CD14-positive monocyte (primary cell): ENCODE measurements at regions not wholly inside any gene's neighbourhood (a gene's known extent, or its start where the extent isn't known, plus 50 kb on each side); places are given as distances from the start of the nearest gene placed in this dataset.
A peak's percentile ranks its signal among the peaks of the same experiment; 100 is the strongest.

Experiments used
- DNase-seq, 3 donors: peaks; one replicate each; pipeline ENCODE4 v3.0.0-alpha.2; 2011 to 2022
- H2AFZ ChIP-seq: 2 replicates; pipeline ENCODE4 v1.6.0; 2012; ENCODE audit warnings: mild to moderate bottlenecking, low read depth, low read length, inconsistent platforms; ENCODE audit not compliant: insufficient read depth, poor library complexity, severe bottlenecking
- H3K27ac ChIP-seq, 2 donors: 1 replicate in 1 of 2; 2 replicates in 1 of 2; pipeline ENCODE4 v1.5.1; 2012 to 2013; ENCODE audit warnings: low read length in 2 of 2, control low read depth in 1 of 2, inconsistent platforms in 1 of 2, low read depth in 1 of 2, mild to moderate bottlenecking in 1 of 2
- H3K27me3 ChIP-seq, 2 donors: one replicate each; pipeline versions ENCODE4 v1.6.0 to v1.6.1; 2011 to 2013; ENCODE audit warnings: low read length in 2 of 2; ENCODE audit not compliant: control insufficient read depth in 2 of 2, insufficient read depth in 2 of 2
- H3K36me3 ChIP-seq, 2 donors: replicated peaks in 1 of 2; 1 replicate in 1 of 2; 2 replicates in 1 of 2; pipeline versions ENCODE4 v1.5.1 to v1.6.1; 2012 to 2013; ENCODE audit warnings: low read length in 2 of 2, control low read depth in 1 of 2, inconsistent platforms in 1 of 2, mild to moderate bottlenecking in 1 of 2; ENCODE audit not compliant: insufficient read depth in 2 of 2, control insufficient read depth in 1 of 2
- H3K4me1 ChIP-seq, 2 donors: 1 replicate in 1 of 2; 2 replicates in 1 of 2; pipeline versions ENCODE4 v1.5.1 to v1.6.1; 2012 to 2013; ENCODE audit warnings: low read length in 2 of 2, control low read depth in 1 of 2, inconsistent platforms in 1 of 2, mild to moderate bottlenecking in 1 of 2, moderate library complexity in 1 of 2; ENCODE audit not compliant: insufficient read depth in 2 of 2, control insufficient read depth in 1 of 2
- H3K4me2 ChIP-seq: replicated peaks from 2 replicates; pipeline ENCODE3; 2012; ENCODE audit warnings: low read length, moderate library complexity, mild to moderate bottlenecking; ENCODE audit not compliant: poor library complexity, severe bottlenecking; ENCODE audit errors: extremely low read depth
- H3K4me3 ChIP-seq, 3 experiments: fragments of 200-600 bp in 1 of 3; sonication (generic) in 1 of 3; replicated peaks in 1 of 3; 1 replicate in 2 of 3; 2 replicates in 1 of 3; pipeline ENCODE4 v1.5.1; 2011 to 2013; ENCODE audit warnings: low read length in 3 of 3, mild to moderate bottlenecking in 3 of 3, control low read depth in 2 of 3, low read depth in 2 of 3, inconsistent platforms in 1 of 3, moderate library complexity in 1 of 3
- H3K79me2 ChIP-seq: 2 replicates; pipeline ENCODE4 v1.6.0; 2012; ENCODE audit warnings: mild to moderate bottlenecking, control low read depth, inconsistent platforms, low read length, moderate library complexity; ENCODE audit not compliant: insufficient read depth
- H3K9ac ChIP-seq: 2 replicates; pipeline ENCODE4 v1.6.0; 2017; ENCODE audit warnings: low read length, mild to moderate bottlenecking; ENCODE audit not compliant: insufficient read depth, poor library complexity, severe bottlenecking
- H3K9me3 ChIP-seq, 2 donors: replicated peaks in 1 of 2; 1 replicate in 1 of 2; 2 replicates in 1 of 2; pipeline versions ENCODE4 v1.5.1 to v1.6.1; 2012 to 2013; ENCODE audit warnings: low read length in 2 of 2, control low read depth in 1 of 2; ENCODE audit not compliant: control insufficient read depth in 1 of 2, insufficient read depth in 1 of 2
- H4K20me1 ChIP-seq: 2 replicates; pipeline ENCODE4 v1.6.0; 2012; ENCODE audit warnings: mild to moderate bottlenecking, low read length, control low read depth, moderate library complexity; ENCODE audit not compliant: insufficient read depth
- H3K27ac Mint-ChIP-seq, 7 donors: one replicate each; pipeline ENCODE4 v1.8.0; 2020; ENCODE audit warnings: mild to moderate bottlenecking in 7 of 7, mixed read lengths in 7 of 7, moderate library complexity in 6 of 7, inconsistent platforms in 2 of 7
- H3K27me3 Mint-ChIP-seq, 3 donors: one replicate each; pipeline ENCODE4 v1.8.0; 2021 to 2022; ENCODE audit warnings: low read depth in 3 of 3, mild to moderate bottlenecking in 3 of 3, mixed read lengths in 3 of 3, moderate library complexity in 3 of 3, inconsistent platforms in 1 of 3
- H3K36me3 Mint-ChIP-seq, 2 donors: one replicate each; pipeline ENCODE4 v1.8.0; 2020; ENCODE audit warnings: mixed read lengths in 2 of 2, inconsistent platforms in 1 of 2, mild to moderate bottlenecking in 1 of 2
- H3K4me1 Mint-ChIP-seq: one replicate; pipeline ENCODE4 v1.8.0; 2020; ENCODE audit warnings: mild to moderate bottlenecking, mixed read lengths
- H3K4me3 Mint-ChIP-seq, 2 donors: one replicate each; pipeline ENCODE4 v1.8.0; 2020; ENCODE audit warnings: mild to moderate bottlenecking in 2 of 2, mixed read lengths in 2 of 2, moderate library complexity in 1 of 2
- H3K9me3 Mint-ChIP-seq, 7 donors: one replicate each; pipeline ENCODE4 v1.8.0; 2020 to 2022; ENCODE audit warnings: mixed read lengths in 7 of 7, mild to moderate bottlenecking in 6 of 7, moderate library complexity in 6 of 7, inconsistent platforms in 2 of 7
- WGBS: methylation state at CpG from one replicate; pipeline ENCODE4 v1.1.5; 2013; ENCODE audit warnings: missing lambda C conversion rate; ENCODE audit not compliant: insufficient coverage; 5-methylcytosine and 5-hydroxymethylcytosine counted together
- intact Hi-C, 2 donors: fragments of 100-400 bp; cut with micrococcal nuclease; formaldehyde crosslinking; loops; one replicate each; pipeline versions ENCODE4 v1.15.0 to v1.15.1; 2023
- TF ChIP-seq, protein P1 (sequence below): fragments of 200-600 bp; IDR thresholded peaks from one replicate; pipeline ENCODE4 v1.8.0; 2022; ENCODE audit warnings: antibody characterized with exemption, mild to moderate bottlenecking

DNA sequence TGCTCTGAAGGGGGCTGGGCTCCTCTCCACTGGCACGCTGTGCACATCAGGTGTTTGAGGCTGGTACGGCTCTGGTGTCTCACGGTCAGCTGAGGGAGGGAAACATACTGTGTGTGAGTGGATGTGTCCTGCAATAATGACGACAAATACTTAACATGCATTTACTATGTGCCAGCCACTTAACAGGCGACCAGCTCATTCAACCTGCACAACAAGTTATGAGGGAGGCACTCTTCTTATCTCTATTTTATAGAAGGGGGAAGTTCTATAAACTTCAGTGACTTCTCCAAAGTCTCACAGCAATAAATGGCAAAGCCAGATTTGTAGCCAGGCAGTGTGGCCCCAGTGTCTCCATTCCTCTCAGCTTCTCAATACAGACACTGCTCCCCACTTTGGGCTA, 83.1 kb upstream of the LINGO1 start:
- no peak for DNase-seq
- H3K36me3 ChIP-seq = no peaks in the 10 kb centered on the region
- no peak overlapping the region for H3K4me3 Mint-ChIP-seq
- no peak overlapping the region for H3K4me2 ChIP-seq
- H3K9me3 ChIP-seq = no peaks in the 10 kb centered on the region
- no peaks in the 10 kb centered on the region for H3K4me1 ChIP-seq
- no peaks in the 10 kb centered on the region for H3K27me3 ChIP-seq
- no peaks in the 10 kb centered on the region for H3K36me3 Mint-ChIP-seq
- no peaks in the 10 kb centered on the region for H3K9me3 Mint-ChIP-seq
- peaks cover 8 to 9% (median 8%) of the 10 kb centered on the region in 3 donors for H3K27me3 Mint-ChIP-seq
- H3K4me1 Mint-ChIP-seq = no peaks in the 10 kb centered on the region
- intact Hi-C loops = no loop called here
- H3K4me3 ChIP-seq = no peak overlapping the region
- no peak overlapping the region for H2AFZ ChIP-seq
- TF ChIP-seq, protein P1, sequence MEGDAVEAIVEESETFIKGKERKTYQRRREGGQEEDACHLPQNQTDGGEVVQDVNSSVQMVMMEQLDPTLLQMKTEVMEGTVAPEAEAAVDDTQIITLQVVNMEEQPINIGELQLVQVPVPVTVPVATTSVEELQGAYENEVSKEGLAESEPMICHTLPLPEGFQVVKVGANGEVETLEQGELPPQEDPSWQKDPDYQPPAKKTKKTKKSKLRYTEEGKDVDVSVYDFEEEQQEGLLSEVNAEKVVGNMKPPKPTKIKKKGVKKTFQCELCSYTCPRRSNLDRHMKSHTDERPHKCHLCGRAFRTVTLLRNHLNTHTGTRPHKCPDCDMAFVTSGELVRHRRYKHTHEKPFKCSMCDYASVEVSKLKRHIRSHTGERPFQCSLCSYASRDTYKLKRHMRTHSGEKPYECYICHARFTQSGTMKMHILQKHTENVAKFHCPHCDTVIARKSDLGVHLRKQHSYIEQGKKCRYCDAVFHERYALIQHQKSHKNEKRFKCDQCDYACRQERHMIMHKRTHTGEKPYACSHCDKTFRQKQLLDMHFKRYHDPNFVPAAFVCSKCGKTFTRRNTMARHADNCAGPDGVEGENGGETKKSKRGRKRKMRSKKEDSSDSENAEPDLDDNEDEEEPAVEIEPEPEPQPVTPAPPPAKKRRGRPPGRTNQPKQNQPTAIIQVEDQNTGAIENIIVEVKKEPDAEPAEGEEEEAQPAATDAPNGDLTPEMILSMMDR = no peak
- WGBS = no CpG with 5 or more reads among the region's 5 CpGs
- no peak overlapping the region for H3K9ac ChIP-seq
- peak overlapping the region in 1 of 7 donors; percentile 5 for H3K27ac Mint-ChIP-seq
- H3K27ac ChIP-seq = no peak overlapping the region
- no peaks in the 10 kb centered on the region for H3K79me2 ChIP-seq
- H4K20me1 ChIP-seq = no peaks in the 10 kb centered on the region

DNA sequence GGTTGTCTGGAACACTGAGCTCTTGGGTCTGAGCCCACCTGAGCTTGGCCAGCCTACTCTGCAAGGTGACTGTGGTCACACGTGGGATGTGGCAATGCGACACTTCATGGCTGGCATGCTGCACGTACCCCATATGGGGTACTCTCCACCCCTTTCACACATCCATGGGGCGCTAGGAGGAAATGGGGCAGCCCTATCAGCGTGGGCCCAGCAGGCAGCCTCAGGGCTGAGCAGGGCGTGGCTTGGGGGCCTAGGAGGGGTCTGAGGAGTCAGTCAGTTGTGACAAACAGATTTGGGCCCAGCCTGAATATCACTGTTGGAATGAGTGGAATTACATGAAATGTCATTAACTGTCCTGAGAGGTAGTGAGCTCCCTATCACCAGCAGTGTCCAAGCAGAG, 82.3 kb upstream of the LINGO1 start:
- no peaks in the 10 kb centered on the region for H3K27me3 ChIP-seq
- 56% methylated on average over 4 of the region's 6 CpGs for WGBS
- H3K9ac ChIP-seq = no peak overlapping the region
- no peaks in the 10 kb centered on the region for H3K36me3 Mint-ChIP-seq
- H3K4me3 Mint-ChIP-seq = no peak overlapping the region
- H2AFZ ChIP-seq = no peak overlapping the region
- no peaks in the 10 kb centered on the region for H3K79me2 ChIP-seq
- no peaks in the 10 kb centered on the region for H3K36me3 ChIP-seq
- H3K27me3 Mint-ChIP-seq = peaks cover 8 to 9% (median 8%) of the 10 kb centered on the region in 3 donors
- H3K4me1 ChIP-seq = no peaks in the 10 kb centered on the region
- no peaks in the 10 kb centered on the region for H3K9me3 ChIP-seq
- no peak overlapping the region for H3K27ac ChIP-seq
- no peak for DNase-seq
- intact Hi-C loops = no loop called here
- H3K27ac Mint-ChIP-seq = no peak overlapping the region
- no peak overlapping the region for H3K4me2 ChIP-seq
- peaks cover 0 to 2% (median 0%) of the 10 kb centered on the region in 7 donors for H3K9me3 Mint-ChIP-seq
- no peak overlapping the region for H3K4me3 ChIP-seq
- TF ChIP-seq, protein P1 = no peak
- H4K20me1 ChIP-seq = no peaks in the 10 kb centered on the region
- no peaks in the 10 kb centered on the region for H3K4me1 Mint-ChIP-seq
